GM21381 (cell line): ENCODE measurements at regions not wholly inside any gene's neighbourhood (a gene's known extent, or its start where the extent isn't known, plus 50 kb on each side); places are given as distances from the start of the nearest gene placed in this dataset.
"Not testable (repeated sequence)": the region's sequence is repeated elsewhere in the genome, so short reads cannot be mapped to it uniquely, and the experiment has no call there.

Source experiments
- ATAC-seq: cut with Tn5 transposase; IDR thresholded peaks from one replicate; pipeline ENCODE4 v1.9.1; 2021; ENCODE audit warnings: mild to moderate bottlenecking, moderate library complexity; ENCODE audit not compliant: unreplicated experiment

DNA sequence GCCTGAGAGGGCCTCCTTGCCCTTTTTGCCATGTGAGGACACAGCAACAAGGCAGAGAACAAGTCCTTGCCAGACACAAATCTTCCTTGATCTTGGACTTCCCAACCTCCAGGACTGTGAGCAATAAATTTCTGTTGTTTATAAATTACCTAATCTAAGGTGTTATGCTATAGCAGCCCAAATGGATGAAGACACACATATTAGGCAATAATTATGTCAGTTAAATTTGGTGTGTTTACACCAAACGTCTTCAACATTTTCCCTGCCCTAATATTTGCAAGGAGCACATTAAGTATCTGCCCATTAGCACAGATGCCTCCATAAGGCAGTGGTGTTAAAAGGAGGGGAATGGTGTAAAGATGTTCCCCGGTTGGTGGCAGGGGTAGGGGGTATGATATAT lies 94.8 kb downstream of the ETS2 start:
- no peak for ATAC-seq

DNA sequence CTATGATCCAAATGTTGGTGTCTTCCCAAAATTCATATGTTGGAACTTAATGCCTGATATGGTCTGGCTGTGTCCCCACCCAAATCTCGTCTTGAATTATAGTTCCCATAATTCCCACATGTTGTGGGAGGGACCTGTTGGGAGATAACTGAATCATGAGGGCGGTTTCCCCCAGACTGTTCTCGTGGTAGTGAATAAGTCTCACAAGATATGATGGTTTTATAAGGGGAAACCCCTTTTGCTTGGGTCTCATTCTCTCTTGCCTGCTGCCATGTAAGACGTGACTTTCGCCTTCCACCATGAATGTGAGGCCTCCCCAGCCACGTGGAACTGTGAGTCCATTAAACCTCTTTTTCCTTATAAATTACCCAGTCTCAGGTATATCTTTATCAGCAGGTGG lies 94.3 kb downstream of the ETS2 start:
- ATAC-seq: not testable (repeated sequence)

DNA sequence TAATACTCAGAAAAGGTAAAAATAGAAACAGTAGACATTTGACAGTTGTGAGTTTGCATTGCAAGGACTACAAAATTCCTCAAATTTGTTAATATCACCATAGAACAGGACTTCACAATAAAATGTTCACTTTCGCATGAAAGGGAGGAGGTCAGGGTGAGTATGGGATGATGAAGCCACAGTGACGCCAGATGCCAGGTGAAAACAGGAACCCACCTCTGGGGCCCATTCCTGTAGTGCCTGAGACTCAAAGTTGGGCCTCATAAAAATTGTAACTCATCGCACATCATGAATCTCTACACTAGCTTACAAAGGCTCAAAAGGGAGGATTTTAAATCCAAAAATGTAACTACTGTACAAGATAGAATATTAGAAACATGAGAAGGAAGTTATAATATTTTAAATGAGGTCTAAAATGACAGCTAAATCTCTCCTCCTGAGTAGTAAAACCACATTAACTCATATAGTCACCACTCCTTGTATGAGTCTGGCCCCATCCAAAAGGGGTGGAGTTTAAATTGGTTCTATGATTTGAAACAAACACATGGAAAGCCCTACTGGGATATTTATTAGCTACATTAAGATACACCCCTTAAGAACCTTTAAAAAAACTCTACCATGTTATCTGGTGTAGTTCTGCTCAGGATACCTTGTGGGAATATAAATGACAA lies 93.7 kb downstream of the ETS2 start:
- no peak for ATAC-seq

DNA sequence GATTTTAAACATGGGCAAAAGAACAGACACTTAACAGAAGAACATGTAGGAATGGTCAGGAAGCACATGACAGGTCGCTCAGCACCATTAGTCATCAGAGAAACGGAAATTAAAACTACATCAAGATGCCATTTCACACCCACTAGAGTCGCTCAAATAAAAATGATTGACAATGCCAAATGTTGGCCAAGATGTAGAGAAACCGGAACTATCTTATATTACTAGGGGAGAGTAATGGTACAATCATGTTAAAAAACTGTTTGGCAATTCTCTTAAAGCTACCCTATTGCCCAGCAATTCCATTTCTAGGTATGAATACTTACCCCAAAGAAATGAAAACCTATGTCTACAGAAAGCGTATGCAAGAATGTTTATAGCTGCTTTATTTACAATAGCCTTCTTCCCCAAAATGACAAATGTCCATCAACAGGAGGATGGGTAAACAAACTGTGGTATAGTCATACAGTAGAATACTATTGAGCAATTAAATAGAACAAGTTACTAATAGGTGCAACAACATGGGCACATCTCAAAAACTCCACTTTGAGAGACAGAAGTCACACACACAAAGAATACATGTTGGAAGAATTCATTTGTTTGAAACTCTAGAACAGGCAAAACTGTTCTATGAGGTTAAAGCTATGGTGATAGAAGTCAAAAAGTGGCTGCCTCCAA lies 92.8 kb downstream of the ETS2 start:
- no peak for ATAC-seq

DNA sequence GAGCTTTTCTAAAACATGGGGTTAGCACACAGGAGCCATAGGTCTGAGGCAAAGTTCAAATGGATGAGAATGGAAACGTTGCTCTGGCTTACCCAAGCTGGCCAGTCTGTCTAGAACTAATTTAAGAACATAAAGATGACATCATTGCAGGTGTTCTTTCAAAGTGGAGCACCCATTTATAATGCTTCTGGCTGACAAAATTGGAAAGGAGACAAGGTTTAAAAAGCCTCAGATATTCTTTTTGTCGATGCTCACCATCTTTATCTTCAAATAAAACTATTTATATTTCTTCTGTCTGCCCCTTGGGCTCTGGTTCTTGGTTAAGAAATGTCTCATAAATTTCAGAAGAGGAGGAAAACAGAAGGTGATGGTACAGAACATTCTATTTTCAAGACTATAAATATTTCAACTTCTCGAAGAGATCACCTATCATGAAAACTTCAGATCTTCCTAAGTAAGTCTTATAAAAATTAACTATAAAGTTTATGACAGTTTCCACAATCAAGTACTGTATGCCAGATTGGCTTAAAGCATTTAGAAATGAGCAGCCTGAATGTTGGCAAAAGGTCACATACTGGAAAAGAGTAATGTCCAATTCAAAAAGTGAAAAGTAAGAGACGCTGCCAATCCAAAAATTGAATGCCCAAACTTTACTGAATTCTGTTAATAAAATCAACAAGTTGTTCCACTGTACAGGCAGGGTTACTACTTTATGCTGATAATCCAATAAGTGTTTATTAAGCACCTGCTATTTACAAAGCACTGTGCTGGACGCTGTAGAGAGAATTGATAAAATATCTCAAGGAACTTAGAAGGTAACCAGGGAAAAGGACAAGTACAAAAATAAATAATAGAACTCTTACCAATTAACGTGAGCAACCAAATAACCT lies 92.0 kb downstream of the ETS2 start:
- ATAC-seq: no peak

DNA sequence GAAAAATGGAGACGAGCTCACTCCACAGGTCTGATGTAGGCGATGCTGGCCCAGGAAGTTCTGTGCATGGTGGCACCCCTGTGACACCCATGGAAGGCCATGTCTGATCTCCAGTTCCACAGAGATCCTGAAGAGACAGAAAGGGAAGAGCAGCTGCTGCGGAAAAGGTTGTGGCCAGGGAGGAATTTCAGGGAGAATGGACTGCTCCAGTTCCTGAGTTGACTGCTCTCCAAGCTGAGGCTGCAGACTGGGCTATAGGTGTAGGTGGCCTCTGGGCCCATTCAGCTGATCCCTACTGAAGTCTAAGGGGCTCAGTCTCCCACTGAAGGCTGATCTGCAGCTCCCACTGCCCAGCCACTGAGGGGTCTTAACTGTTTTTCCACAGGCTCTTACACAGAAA lies 89.2 kb downstream of the ETS2 start:
- no peak for ATAC-seq

DNA sequence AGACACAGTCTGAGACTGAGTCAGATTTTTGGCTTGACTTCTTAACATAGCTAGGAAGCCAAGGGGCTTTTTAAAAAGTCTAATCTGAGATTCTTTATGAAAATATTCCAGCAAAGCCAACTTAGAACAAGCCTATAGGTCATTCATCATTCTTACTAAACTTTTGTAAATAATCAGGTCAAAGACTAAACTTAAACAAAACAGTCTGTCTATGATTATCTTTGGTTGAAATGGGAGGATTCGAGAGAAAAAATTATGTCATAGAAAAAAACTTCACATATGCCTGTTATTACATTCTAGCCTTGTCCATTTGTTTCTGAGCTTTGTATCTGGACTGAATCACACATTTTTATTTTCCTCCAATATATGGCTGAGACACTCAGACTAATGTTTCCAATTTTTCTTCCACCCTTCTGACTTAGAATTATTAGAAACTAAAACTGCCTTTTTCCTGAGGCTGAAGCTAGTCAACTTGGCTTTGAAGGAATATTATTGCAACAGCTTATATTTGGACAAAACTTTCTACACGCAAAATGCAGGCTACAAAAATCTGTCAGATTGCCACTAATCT lies 83.3 kb downstream of the ETS2 start:
- no peak for ATAC-seq

DNA sequence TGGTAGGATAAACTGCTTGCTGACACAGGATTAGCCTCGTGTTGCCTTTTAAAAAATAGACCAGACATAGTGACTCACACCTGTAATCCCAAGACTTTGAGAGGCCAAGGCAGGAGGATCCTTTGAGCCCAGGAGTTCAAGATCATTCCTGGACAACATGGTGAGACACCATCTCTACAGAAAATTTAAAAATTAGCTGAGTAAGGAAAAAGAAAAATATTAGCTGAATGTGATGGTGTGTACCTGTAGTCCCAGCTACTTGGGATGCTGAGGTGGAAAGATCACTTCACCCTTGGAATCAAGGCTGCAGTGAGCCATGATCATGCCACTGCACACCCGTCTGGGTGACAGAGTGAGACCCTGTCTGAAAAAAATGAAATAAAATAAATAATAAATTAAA lies 82.0 kb downstream of the ETS2 start:
- no peak for ATAC-seq

DNA sequence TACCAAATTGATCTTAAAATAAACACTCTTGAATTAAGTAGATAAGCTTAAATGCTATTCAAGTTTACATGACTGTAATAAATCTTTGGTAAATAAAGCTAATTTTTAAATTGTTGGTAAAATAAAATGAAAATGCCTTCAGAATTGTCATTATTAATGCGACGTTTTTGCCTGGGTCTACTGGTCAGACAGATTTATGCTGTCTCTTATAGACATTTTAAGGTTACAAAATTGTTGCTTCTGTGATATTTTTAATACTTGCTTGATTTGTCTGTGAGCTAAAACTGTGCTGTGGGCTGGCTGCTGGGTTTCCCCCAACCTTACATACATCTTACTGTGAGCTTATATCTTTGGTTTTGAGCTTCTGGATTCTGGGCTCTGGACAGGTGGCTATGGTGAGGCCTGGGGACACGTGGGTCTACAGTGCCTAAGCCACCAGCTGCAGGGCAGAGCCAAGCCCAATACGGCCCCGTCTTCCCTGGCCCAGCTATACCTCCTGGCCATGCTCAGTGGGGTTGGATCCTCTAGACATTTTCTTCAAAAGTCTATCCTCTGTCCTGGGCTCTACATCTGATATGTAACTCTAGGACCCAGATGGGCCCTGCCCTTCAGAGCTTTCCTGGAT lies 81.4 kb downstream of the ETS2 start:
- no peak for ATAC-seq

DNA sequence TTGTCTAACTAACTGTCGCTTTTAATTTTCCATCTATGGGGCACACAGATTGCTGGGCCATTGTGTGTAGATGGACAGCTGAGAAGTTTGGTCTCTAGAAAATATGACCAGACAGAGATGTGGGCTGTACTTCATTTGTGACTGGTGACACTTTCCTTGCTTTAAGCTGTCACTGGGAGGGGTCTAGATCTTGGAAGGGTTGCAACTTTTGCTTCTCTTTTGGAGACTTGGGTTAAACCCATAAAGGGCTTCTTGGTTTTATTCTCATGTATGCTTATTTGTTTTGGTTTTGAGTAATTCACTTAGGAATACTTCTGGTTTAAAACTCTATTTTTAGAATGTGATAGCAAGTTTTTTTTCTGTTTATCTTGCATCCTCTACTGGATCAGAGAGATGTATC lies 80.2 kb downstream of the ETS2 start:
- no peak for ATAC-seq

DNA sequence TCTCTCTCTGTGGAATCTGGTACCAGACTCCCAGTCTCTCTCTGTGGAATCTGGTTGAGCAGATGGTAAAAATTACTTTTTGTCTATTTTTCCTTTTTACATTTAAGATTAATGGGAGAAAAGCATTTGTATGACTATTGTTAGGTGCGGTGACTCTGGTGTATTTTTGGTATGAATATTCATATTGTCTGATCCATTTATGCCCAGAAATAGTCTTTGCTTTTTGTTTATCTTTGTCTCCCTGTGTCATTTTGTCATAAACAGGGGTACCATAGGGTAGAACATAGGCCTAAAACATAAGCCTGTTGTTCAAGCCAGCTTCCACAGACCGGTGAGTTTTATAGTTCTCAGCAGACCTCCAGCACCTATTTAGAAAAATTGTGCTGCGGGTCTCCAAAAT lies 78.7 kb downstream of the ETS2 start:
- no peak for ATAC-seq

DNA sequence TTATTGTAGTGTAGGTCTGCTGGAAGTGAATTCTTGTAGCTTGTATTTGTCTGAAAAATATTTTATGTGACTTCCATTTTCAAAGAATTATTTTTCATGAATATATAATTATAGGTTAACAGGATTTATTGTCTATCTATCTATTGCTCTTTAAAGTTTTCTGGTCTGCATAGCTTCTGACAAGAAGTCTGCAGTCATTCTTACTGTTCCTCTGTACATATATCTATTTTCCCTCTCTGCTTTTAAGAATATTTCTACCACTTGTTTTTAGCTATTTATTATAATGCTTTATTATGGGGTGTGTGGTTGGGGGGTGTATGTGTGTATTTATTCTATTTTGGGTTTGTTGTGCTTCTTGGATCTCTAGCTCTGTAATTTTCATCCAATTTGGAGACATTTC lies 77.4 kb downstream of the ETS2 start:
- ATAC-seq: no peak

DNA sequence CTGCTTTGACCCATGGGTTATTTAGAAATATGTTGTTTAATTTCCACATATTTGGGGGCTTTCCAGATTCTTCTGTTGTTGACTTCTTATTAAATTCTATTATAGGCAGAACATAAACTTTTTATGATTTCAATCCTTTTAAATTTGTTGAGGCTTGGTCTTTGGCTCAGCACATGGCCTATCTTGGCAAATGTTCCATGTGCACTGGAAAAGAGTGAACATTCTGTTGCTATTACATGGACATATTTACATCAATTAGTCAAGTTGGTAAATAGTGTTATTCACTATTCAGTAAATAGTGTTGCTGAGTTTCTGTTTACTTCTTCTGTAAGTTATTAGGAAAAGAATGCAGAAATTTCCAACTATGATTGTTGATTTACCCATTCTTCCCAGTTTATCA lies 75.4 kb downstream of the ETS2 start:
- no peak for ATAC-seq

DNA sequence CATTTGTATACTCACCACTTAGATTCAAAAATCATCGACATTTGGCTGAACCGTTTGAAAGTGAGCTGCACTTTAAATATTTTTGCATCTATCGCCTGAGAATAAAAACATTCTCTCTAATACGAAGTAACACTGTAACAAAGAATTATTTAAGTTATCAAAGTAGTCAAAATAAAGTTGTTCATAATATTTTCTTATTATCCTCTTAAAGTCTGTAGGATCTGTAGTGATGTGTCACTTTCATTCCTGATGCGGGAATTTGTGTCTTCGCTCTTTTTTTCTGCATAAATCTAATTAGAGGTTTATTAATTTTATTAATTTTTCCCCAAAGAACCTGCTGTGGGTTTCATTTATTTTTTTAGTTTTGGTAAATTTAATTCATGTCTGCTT lies 74.8 kb downstream of the ETS2 start:
- no peak for ATAC-seq

DNA sequence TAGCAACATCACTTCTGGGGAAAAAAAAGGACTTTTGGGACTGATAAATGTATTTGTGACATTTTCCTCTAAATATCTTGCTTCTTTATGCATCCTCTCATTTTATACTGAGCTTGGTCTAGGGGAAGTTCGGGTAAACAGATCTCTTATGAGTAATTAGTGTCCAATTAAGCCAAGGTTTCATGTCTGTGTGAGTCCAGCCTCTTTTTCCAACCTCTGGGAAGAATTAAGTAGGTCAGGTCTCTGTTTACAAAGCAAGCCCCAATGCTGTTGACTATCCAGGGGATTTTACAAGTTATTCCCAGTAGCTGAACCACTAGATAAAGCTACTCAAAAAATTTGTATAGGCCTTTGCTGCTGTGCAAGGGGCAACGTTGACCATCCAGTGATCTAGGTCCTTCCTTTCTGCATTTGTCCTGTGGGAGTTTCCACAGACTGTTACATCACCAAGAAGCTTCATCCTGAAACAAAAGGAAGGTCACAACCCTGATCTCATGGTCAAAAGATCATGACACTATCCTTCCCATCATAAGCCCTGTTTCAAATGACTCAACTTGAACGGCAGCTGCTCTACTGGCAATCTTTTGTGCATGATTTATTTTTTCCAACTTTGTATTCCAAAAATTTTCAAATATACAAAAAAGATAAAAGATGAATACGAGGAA lies 74.3 kb downstream of the ETS2 start:
- ATAC-seq: no peak

DNA sequence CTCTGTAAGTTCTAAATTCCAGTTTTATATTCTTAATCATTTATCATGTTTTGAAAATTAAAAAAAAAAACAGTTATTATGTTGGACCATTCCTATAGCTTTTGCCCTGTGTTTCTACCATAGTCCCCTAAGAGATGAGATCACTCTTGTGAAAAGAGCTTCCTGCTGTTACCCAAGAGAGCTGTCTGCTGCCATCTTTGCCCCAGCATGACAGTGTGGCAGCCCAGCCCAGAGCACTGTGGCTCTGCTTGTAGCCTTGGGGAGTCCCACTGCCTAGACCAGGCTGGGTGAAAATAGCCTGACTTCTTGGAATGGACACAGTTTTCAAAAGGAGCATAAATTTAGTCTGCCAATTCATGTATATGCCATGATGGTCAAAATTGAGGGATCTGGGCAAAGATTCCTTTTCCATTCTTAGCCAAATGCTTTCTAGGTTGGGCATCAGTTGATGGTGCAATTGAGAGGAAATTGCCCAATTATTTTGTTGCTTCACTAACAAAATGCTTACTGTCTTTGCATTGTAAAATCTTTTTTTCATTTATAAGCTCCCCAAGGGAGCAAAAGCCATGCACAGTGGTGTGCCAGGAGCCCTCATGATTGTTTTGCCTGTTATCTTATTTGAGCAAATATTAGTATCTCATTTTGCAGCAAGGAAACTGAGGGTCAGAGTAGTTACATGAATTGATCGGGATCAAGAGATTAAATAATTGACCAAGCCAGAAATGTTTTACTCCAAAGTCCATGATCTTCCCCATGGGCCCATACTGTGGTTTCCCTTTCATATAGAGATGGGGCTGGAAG lies 72.8 kb downstream of the ETS2 start:
- no peak for ATAC-seq

DNA sequence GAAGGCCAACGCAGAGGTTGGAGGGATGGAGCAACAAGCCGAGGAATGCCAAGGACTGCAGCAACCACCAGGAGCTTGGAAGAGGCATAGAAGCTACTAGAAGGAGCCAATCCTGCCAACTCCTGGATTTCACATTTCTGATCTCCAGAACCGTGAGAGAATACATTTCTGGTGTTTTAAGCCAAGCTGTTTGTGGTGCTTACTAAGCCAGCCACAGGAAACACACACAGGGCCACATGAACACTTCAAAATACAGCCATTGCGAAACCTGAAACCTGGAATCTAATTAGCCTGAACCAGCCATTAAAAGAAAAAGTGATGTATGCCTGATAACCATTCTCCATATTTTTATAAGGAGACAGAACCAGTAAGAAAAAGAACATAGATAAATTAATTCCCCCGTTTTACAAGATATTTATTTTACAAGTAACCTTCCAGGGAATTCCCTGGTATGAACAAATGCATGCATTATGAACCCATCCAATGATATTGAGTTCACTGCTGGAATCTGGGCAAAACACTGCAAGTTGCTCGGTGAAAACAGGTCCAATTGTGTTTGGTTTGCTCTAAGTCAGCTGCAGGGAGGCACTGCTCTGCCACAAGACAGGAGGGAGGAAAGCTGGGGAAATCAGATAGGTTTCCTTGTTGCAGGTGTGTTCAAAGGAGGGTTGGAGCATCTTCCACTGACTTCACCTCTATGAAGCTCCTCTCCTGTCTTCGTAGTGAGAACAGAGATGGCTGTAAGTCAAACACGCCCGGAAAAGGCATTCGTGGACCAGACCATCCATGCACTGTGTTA lies 70.2 kb downstream of the ETS2 start:
- no peak for ATAC-seq
